ENCODE measurements at regions not wholly inside any gene's neighbourhood (a gene's known extent, or its start where the extent isn't known, plus 50 kb on each side); places are given as distances from the start of the nearest gene placed in this dataset.

- no peak for DNase-seq (ENCODE audit: extremely low read depth, low read depth)
Measured at GRCh38 chr7:25544254-25544653, 316.0 kb upstream of the NPVF start.

- DNase-seq (ENCODE audit: extremely low read depth, low read depth), result no peak
Measured at GRCh38 chr7:25545124-25546008, 317.1 kb upstream of the NPVF start.

- DNase-seq (ENCODE audit: extremely low read depth, low read depth), result no peak
Measured at GRCh38 chr7:25546306-25546705, 318.0 kb upstream of the NPVF start.

GRCh38 chr7:25549271-25549921 lies 321.1 kb upstream of the NPVF start:
- no peak for DNase-seq (ENCODE audit: extremely low read depth, low read depth)

GRCh38 chr7:25550149-25550548 lies 321.9 kb upstream of the NPVF start:
- DNase-seq (ENCODE audit: extremely low read depth, low read depth), result no peak

- DNase-seq (ENCODE audit: extremely low read depth, low read depth), result no peak
Measured at GRCh38 chr7:25552998-25553397, 324.7 kb upstream of the NPVF start.

GRCh38 chr7:25553580-25554291 lies 325.4 kb upstream of the NPVF start:
- DNase-seq (ENCODE audit: extremely low read depth, low read depth), result no peak

- DNase-seq (ENCODE audit: extremely low read depth, low read depth), result no peak
Measured at GRCh38 chr7:25557379-25557917, 329.2 kb upstream of the NPVF start.

GRCh38 chr7:25557930-25558329 lies 329.6 kb upstream of the NPVF start:
- DNase-seq (ENCODE audit: extremely low read depth, low read depth), result no peak

GRCh38 chr7:25558605-25559004 lies 330.3 kb upstream of the NPVF start:
- no peak for DNase-seq (ENCODE audit: extremely low read depth, low read depth)

GRCh38 chr7:25559581-25560367 lies 331.5 kb upstream of the NPVF start:
- DNase-seq (ENCODE audit: extremely low read depth, low read depth), result no peak

- no peak for DNase-seq (ENCODE audit: extremely low read depth, low read depth)
Measured at GRCh38 chr7:25562673-25563182, 334.4 kb upstream of the NPVF start.

- no peak for DNase-seq (ENCODE audit: extremely low read depth, low read depth)
Measured at GRCh38 chr7:25565002-25565401, 336.7 kb upstream of the NPVF start.

- peak; percentile 65 for DNase-seq (ENCODE audit: extremely low read depth, low read depth)
Measured at GRCh38 chr7:25565949-25566348, 337.7 kb upstream of the NPVF start.

- DNase-seq (ENCODE audit: extremely low read depth, low read depth), result no peak
Measured at GRCh38 chr7:25567430-25567829, 339.1 kb upstream of the NPVF start.

- no peak for DNase-seq (ENCODE audit: extremely low read depth, low read depth)
Measured at GRCh38 chr7:25569765-25570164, 341.5 kb upstream of the NPVF start.

GRCh38 chr7:25572423-25572822 lies 344.1 kb upstream of the NPVF start:
- no peak for DNase-seq (ENCODE audit: extremely low read depth, low read depth)

GRCh38 chr7:25574828-25575227 lies 346.5 kb upstream of the NPVF start:
- DNase-seq (ENCODE audit: extremely low read depth, low read depth), result no peak

GRCh38 chr7:25575634-25576033 lies 347.3 kb upstream of the NPVF start:
- no peak for DNase-seq (ENCODE audit: extremely low read depth, low read depth)
